HEK293 (cell line): ENCODE measurements at regions not wholly inside any gene's neighbourhood (a gene's known extent, or its start where the extent isn't known, plus 50 kb on each side); places are given as distances from the start of the nearest gene placed in this dataset.

Source experiments
- CTCF ChIA-PET: fragments of 350-600 bp; formaldehyde crosslinking; extraction: SDS; loops from one replicate; lab custom pipeline; 2021; ENCODE audit warnings: antibody characterized with exemption; lab: Yijun Ruan, JAX
- POLR2A ChIA-PET: fragments of 300-600 bp; formaldehyde crosslinking; extraction: SDS; loops from one replicate; lab custom pipeline; 2020; ENCODE audit warnings: antibody characterized with exemption, inconsistent platforms; lab: Yijun Ruan, JAX
- H3K27ac ChIP-seq: fragments of 200-500 bp; sonication (Bioruptor generic); 2 replicates; pipeline ENCODE4 v1.5.1; 2014; ENCODE audit warnings: low read depth, low read length, control low read depth, inconsistent platforms; ENCODE audit errors: extremely low read depth
- H3K36me3 ChIP-seq, 2 experiments: fragments of 200-500 bp in 1 of 2; sonication (Bioruptor generic) in 1 of 2; 1 replicate in 1 of 2; 2 replicates in 1 of 2; pipeline ENCODE4 v1.5.1; 2014 to 2017; ENCODE audit warnings: inconsistent platforms in 2 of 2, low read length in 2 of 2; ENCODE audit not compliant: control insufficient read depth in 2 of 2, insufficient read depth in 1 of 2
- H3K4me1 ChIP-seq: fragments of 200-500 bp; sonication (Bioruptor generic); 2 replicates; pipeline ENCODE4 v1.5.1; 2014; ENCODE audit warnings: mild to moderate bottlenecking, low read length, inconsistent platforms; ENCODE audit not compliant: control insufficient read depth, insufficient read depth
- H3K4me3 ChIP-seq: 2 replicates; pipeline ENCODE4 v1.5.1; 2011; ENCODE audit warnings: low read depth, mild to moderate bottlenecking, control low read depth, low read length, moderate library complexity
- H3K9me3 ChIP-seq: fragments of 200-500 bp; sonication (Bioruptor generic); 2 replicates; pipeline ENCODE4 v1.5.1; 2014; ENCODE audit warnings: low read depth, low read length, inconsistent platforms; ENCODE audit not compliant: control insufficient read depth, insufficient read depth
- KLF9 ChIP-seq: fragments of 450-650 bp; formaldehyde crosslinking; IDR thresholded peaks from 2 replicates; pipeline ENCODE4 v1.5.1; 2016; ENCODE audit warnings: missing biosample characterization, missing genetic modification characterization, low read depth
- TRIM28 ChIP-seq: IDR thresholded peaks from 2 replicates; pipeline ENCODE4 v1.6.1; 2011; ENCODE audit warnings: low read length, control low read depth, borderline replicate concordance
- ZBTB20 ChIP-seq: fragments of 450-650 bp; formaldehyde crosslinking; IDR thresholded peaks from 2 replicates; pipeline ENCODE4 v1.5.1; 2016; ENCODE audit warnings: missing biosample characterization, missing genetic modification characterization
- ZBTB8A ChIP-seq: fragments of 450-650 bp; formaldehyde crosslinking; IDR thresholded peaks from 2 replicates; pipeline ENCODE4 v1.5.1; 2016; ENCODE audit warnings: missing biosample characterization, missing genetic modification characterization
- ZFP69B ChIP-seq: fragments of 450-650 bp; formaldehyde crosslinking; IDR thresholded peaks from 2 replicates; pipeline ENCODE4 v1.5.1; 2016; ENCODE audit warnings: missing biosample characterization, missing genetic modification characterization
- ZNF133 ChIP-seq: fragments of 450-650 bp; formaldehyde crosslinking; IDR thresholded peaks from 2 replicates; pipeline ENCODE4 v1.5.1; 2016; ENCODE audit warnings: missing biosample characterization, missing genetic modification characterization
- ZNF138 ChIP-seq: fragments of 450-650 bp; formaldehyde crosslinking; IDR thresholded peaks from 2 replicates; pipeline ENCODE4 v1.5.1; 2016; ENCODE audit warnings: missing biosample characterization, missing genetic modification characterization, borderline replicate concordance
- ZNF184 ChIP-seq: fragments of 450-650 bp; IDR thresholded peaks from 2 replicates; pipeline ENCODE4 v1.5.1; 2018; ENCODE audit warnings: missing biosample characterization, mild to moderate bottlenecking, missing genetic modification characterization
- ZNF24 ChIP-seq: fragments of 450-650 bp; formaldehyde crosslinking; IDR thresholded peaks from 2 replicates; pipeline ENCODE4 v1.5.1; 2016; ENCODE audit warnings: missing biosample characterization, missing genetic modification characterization
- ZNF354C ChIP-seq: fragments of 450-650 bp; formaldehyde crosslinking; IDR thresholded peaks from 2 replicates; pipeline ENCODE4 v1.5.1; 2016; ENCODE audit warnings: missing biosample characterization, missing genetic modification characterization, low read depth, borderline replicate concordance
- ZNF37A ChIP-seq: fragments of 450-650 bp; IDR thresholded peaks from 2 replicates; pipeline ENCODE4 v1.5.1; 2018; ENCODE audit warnings: missing biosample characterization, missing genetic modification characterization
- ZNF391 ChIP-seq: fragments of 450-650 bp; formaldehyde crosslinking; IDR thresholded peaks from 2 replicates; pipeline ENCODE4 v1.5.1; 2016; ENCODE audit warnings: low read depth, missing biosample characterization, missing genetic modification characterization, borderline replicate concordance
- ZNF404 ChIP-seq: fragments of 450-650 bp; formaldehyde crosslinking; IDR thresholded peaks from 2 replicates; pipeline ENCODE4 v1.5.1; 2017; ENCODE audit warnings: missing biosample characterization, missing genetic modification characterization
- ZNF626 ChIP-seq: fragments of 450-650 bp; sonication (Bioruptor Pico); formaldehyde crosslinking; IDR thresholded peaks from 2 replicates; pipeline ENCODE4 v1.5.1; 2018; ENCODE audit warnings: missing biosample characterization, missing genetic modification characterization, inconsistent platforms
- ZNF830 ChIP-seq: fragments of 450-650 bp; IDR thresholded peaks from 2 replicates; pipeline ENCODE4 v1.5.0; 2018; ENCODE audit warnings: missing biosample characterization, missing genetic modification characterization, low read depth, mild to moderate bottlenecking, moderate library complexity
- TF ChIP-seq, protein P1 (sequence below): fragments of 450-650 bp; formaldehyde crosslinking; IDR thresholded peaks from 2 replicates; pipeline ENCODE4 v1.5.1; 2016; ENCODE audit warnings: missing biosample characterization, missing genetic modification characterization
- TF ChIP-seq, protein P2 (sequence below): fragments of 450-650 bp; formaldehyde crosslinking; IDR thresholded peaks from 2 replicates; pipeline ENCODE4 v1.5.1; 2016; ENCODE audit warnings: missing biosample characterization, missing genetic modification characterization
- TF ChIP-seq, protein P3 (sequence below): fragments of 450-650 bp; formaldehyde crosslinking; IDR thresholded peaks from 2 replicates; pipeline ENCODE4 v1.5.1; 2016; ENCODE audit warnings: missing biosample characterization, missing genetic modification characterization, borderline replicate concordance
- TF ChIP-seq, protein P4 (sequence below): fragments of 450-650 bp; formaldehyde crosslinking; IDR thresholded peaks from 2 replicates; pipeline ENCODE4 v1.5.1; 2017; ENCODE audit warnings: missing biosample characterization, missing genetic modification characterization
- TF ChIP-seq, protein P5 (sequence below): fragments of 450-650 bp; formaldehyde crosslinking; IDR thresholded peaks from 2 replicates; pipeline ENCODE4 v1.5.1; 2016; ENCODE audit warnings: missing biosample characterization, missing genetic modification characterization

GRCh38 chr16:22628994-22629393 lies 118.3 kb downstream of the NPIPB5 start:
- POLR2A ChIA-PET = no interaction called here
- TF ChIP-seq ZNF138 (tag by site-specific recombination) (no peak), ZNF37A (tag by site-specific recombination) (no peak), ZNF184 (tag by site-specific recombination) (no peak)
- CTCF ChIA-PET = no interaction called here

DNA sequence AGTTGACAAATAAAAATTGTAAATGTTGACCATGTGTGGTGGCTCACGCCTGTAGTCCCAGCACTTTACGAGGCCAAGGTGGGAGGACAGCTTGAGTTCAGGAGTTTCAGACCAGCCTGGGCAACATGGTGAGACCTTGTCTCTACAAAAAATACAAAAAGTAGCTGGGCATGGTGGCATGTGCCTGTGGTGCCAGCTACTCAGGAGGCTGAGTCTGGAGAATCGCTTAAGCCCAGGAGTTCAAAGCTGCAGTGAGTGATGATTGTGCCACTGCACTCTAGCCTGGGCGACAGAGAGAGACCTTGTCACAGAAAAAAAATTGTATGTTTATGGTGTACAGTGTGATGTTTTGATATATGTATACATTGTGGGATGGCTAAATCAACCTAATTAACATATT lies 119.6 kb downstream of the NPIPB5 start:
- Histone ChIP-seq H3K9me3 (no peaks in the 10 kb centered on the region), H3K36me3 (no peaks in the 10 kb centered on the region), H3K4me1 (no peaks in the 10 kb centered on the region), H3K27ac (no peak overlapping the region), H3K4me3 (no peak overlapping the region)
- CTCF ChIA-PET = interaction anchor here (0.6 kb wide), 1 partner anchor 923 kb away, joined by 3 read pairs; no protein-coding TSS in a partner anchor
- POLR2A ChIA-PET = no interaction called here
- no peak for TF ChIP-seq ZBTB20 (tag by site-specific recombination)
- TF ChIP-seq ZNF133 (tag by site-specific recombination) = no peak
- TF ChIP-seq TRIM28 = no peak
- TF ChIP-seq ZBTB8A = no peak
- no peak for TF ChIP-seq ZNF24 (tag by site-specific recombination)
- TF ChIP-seq KLF9 (tag by site-specific recombination) = no peak
- TF ChIP-seq, protein P1, sequence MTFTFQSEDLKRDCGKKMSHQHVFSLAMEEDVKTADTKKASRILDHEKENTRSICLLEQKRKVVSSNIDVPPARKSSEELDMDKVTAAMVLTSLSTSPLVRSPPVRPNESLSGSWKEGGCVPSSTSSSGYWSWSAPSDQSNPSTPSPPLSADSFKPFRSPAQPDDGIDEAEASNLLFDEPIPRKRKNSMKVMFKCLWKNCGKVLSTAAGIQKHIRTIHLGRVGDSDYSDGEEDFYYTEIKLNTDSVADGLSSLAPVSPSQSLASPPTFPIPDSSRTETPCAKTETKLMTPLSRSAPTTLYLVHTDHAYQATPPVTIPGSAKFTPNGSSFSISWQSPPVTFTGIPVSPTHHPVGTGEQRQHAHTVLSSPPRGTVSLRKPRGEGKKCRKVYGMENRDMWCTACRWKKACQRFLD (tag by site-specific recombination) = no peak
- TF ChIP-seq, protein P2, sequence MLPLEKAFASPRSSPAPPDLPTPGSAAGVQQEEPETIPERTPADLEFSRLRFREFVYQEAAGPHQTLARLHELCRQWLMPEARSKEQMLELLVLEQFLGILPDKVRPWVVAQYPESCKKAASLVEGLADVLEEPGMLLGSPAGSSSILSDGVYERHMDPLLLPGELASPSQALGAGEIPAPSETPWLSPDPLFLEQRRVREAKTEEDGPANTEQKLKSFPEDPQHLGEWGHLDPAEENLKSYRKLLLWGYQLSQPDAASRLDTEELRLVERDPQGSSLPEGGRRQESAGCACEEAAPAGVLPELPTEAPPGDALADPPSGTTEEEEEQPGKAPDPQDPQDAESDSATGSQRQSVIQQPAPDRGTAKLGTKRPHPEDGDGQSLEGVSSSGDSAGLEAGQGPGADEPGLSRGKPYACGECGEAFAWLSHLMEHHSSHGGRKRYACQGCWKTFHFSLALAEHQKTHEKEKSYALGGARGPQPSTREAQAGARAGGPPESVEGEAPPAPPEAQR = no peak
- TF ChIP-seq ZNF391 (tag by site-specific recombination) = no peak
- no peak for TF ChIP-seq ZFP69B (tag by site-specific recombination)
- TF ChIP-seq, protein P3, sequence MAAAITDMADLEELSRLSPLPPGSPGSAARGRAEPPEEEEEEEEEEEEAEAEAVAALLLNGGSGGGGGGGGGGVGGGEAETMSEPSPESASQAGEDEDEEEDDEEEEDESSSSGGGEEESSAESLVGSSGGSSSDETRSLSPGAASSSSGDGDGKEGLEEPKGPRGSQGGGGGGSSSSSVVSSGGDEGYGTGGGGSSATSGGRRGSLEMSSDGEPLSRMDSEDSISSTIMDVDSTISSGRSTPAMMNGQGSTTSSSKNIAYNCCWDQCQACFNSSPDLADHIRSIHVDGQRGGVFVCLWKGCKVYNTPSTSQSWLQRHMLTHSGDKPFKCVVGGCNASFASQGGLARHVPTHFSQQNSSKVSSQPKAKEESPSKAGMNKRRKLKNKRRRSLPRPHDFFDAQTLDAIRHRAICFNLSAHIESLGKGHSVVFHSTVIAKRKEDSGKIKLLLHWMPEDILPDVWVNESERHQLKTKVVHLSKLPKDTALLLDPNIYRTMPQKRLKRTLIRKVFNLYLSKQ (tag by site-specific recombination) = no peak
- TF ChIP-seq ZNF626 (tag by site-specific recombination) = no peak
- no peak for TF ChIP-seq ZNF830 (tag by site-specific recombination)
- TF ChIP-seq ZNF354C (tag by site-specific recombination) = no peak
- TF ChIP-seq, protein P4, sequence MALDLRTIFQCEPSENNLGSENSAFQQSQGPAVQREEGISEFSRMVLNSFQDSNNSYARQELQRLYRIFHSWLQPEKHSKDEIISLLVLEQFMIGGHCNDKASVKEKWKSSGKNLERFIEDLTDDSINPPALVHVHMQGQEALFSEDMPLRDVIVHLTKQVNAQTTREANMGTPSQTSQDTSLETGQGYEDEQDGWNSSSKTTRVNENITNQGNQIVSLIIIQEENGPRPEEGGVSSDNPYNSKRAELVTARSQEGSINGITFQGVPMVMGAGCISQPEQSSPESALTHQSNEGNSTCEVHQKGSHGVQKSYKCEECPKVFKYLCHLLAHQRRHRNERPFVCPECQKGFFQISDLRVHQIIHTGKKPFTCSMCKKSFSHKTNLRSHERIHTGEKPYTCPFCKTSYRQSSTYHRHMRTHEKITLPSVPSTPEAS (tag by site-specific recombination) = no peak
- no peak for TF ChIP-seq ZNF404 (tag by site-specific recombination)
- TF ChIP-seq, protein P5, sequence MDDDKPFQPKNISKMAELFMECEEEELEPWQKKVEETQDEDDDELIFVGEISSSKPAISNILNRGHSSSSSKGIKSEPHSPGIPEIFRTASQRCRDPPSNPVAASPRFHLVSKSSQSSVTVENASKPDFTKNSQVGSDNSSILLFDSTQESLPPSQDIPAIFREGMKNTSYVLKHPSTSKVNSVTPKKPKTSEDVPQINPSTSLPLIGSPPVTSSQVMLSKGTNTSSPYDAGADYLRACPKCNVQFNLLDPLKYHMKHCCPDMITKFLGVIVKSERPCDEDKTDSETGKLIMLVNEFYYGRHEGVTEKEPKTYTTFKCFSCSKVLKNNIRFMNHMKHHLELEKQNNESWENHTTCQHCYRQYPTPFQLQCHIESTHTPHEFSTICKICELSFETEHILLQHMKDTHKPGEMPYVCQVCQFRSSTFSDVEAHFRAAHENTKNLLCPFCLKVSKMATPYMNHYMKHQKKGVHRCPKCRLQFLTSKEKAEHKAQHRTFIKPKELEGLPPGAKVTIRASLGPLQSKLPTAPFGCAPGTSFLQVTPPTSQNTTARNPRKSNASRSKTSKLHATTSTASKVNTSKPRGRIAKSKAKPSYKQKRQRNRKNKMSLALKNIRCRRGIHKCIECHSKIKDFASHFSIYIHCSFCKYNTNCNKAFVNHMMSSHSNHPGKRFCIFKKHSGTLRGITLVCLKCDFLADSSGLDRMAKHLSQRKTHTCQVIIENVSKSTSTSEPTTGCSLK = no peak

More at GRCh38 chr16:22628994-22629393, 118.3 kb downstream of the NPIPB5 start:
- H3K27ac ChIP-seq = no peak overlapping the region
- H3K9me3 ChIP-seq = no peaks in the 10 kb centered on the region
- H3K4me1 ChIP-seq = no peaks in the 10 kb centered on the region
- H3K4me3 ChIP-seq = no peak overlapping the region
- no peaks in the 10 kb centered on the region for H3K36me3 ChIP-seq
